Hepatocyte (in vitro differentiated cells): ENCODE measurements at regions not wholly inside any gene's neighbourhood (a gene's known extent, or its start where the extent isn't known, plus 50 kb on each side); places are given as distances from the start of the nearest gene placed in this dataset.

Experiments
- EZH2 ChIP-seq: fragments of 200-600 bp; sonication (generic); IDR thresholded peaks from 2 replicates; pipeline ENCODE4 v1.6.1; 2016; ENCODE audit warnings: antibody characterized with exemption, mild to moderate bottlenecking, borderline replicate concordance
- TF ChIP-seq, protein P1 (sequence below): fragments of 200-600 bp; sonication (generic); IDR thresholded peaks from 2 replicates; pipeline ENCODE4 v1.5.1; 2016; ENCODE audit warnings: antibody characterized with exemption, mild to moderate bottlenecking; ENCODE audit not compliant: poor library complexity

DNA sequence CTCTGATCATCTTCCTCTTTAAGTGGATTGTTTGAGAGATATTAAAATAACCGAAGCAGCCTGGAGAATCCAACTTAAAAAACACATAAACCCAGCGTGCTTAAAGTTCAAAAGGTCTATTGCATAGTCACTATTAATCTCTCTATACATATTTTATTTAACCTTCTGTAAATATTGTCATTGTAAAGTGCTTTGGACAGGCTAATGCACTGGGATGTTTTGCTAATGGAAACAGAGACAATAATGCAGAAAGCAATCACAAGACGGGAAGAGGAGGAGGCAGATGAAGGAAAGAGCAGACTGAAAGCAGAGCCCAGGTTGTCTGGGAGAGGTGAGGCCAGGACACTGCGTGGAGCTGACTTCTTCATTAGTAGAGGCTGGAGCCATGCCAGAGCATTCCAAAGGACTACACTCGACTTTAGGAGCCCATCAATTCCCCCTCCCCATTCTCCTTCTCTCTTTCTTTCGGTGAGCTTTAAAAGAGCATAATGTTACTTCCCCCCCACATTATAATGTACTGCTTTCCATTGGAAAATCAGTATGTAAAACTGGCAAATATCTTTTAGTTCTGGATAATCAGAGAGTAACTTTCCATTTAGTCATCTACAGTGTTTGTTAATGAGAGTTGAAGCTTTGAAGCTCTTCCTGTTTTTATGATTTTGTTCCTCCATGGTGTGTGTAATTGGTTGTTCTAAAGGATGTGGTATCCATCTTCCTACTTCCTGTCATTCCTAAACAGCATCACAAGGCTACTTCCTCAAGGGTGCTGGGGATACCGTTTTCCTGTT is 307.3 kb upstream of the MPDZ start:
- TF ChIP-seq, protein P1, sequence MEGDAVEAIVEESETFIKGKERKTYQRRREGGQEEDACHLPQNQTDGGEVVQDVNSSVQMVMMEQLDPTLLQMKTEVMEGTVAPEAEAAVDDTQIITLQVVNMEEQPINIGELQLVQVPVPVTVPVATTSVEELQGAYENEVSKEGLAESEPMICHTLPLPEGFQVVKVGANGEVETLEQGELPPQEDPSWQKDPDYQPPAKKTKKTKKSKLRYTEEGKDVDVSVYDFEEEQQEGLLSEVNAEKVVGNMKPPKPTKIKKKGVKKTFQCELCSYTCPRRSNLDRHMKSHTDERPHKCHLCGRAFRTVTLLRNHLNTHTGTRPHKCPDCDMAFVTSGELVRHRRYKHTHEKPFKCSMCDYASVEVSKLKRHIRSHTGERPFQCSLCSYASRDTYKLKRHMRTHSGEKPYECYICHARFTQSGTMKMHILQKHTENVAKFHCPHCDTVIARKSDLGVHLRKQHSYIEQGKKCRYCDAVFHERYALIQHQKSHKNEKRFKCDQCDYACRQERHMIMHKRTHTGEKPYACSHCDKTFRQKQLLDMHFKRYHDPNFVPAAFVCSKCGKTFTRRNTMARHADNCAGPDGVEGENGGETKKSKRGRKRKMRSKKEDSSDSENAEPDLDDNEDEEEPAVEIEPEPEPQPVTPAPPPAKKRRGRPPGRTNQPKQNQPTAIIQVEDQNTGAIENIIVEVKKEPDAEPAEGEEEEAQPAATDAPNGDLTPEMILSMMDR, result no peak
- TF ChIP-seq EZH2, result no peak
